Heart left ventricle (tissue), 13 donors: ENCODE measurements at regions not wholly inside any gene's neighbourhood (a gene's known extent, or its start where the extent isn't known, plus 50 kb on each side); places are given as distances from the start of the nearest gene placed in this dataset.

Experiments
- POLR2A ChIP-seq, 2 donors: fragments of 450-650 bp; IDR thresholded peaks; one replicate each; pipeline ENCODE4 v1.6.1; 2017; ENCODE audit warnings: antibody characterized with exemption in 2 of 2, mild to moderate bottlenecking in 2 of 2, moderate library complexity in 2 of 2
- TF ChIP-seq, protein P1 (sequence below), 12 donors: fragments of 200-600 bp; sonication (generic) in 4 of 12; IDR thresholded peaks; one replicate each; pipeline versions ENCODE4 v1.5.0 to v1.8.0; 2018 to 2022; ENCODE audit warnings: antibody characterized with exemption in 12 of 12, mild to moderate bottlenecking in 5 of 12
- donor health status: ischemic (EF 13 %, LVEDD 7.1; RV severe dilation, severe dysfunction).
- donor health status: DM: no; HTN: yes; CAD: no.
- donor health status: DM: no; HTN: no; CAD: no.
- donor health status: ischemic (EF 25% LVEDD 6.9; RV normal size, moderate dysfunction).
- donor health status: ischemic (EF 25% LVEDD 5.7; RV mildly dilated, moderate dysfunction).
- donor health status: ischemic (EF 35%, LVEDD 5.7; RV mildly dilated, moderate dysfunction).
- donor health status: nonischemic (EF 11% LVEDD 7.7; RV severe dilation, severe dysfunction).
- donor health status: DM: yes; HTN: yes; CAD: no.
- donor health status: PGD.
- donor health status: ischemic (EF 29% LVEDD 5.4; RV normal size, mild dysfunction).
- donor health status: nonischemic (EF 23%, LVEDD 6.1; RV moderate dilation, normal function).

GRCh38 chr6:167664678-167665660, 161.7 kb upstream of the AFDN start:
- TF ChIP-seq, protein P1, sequence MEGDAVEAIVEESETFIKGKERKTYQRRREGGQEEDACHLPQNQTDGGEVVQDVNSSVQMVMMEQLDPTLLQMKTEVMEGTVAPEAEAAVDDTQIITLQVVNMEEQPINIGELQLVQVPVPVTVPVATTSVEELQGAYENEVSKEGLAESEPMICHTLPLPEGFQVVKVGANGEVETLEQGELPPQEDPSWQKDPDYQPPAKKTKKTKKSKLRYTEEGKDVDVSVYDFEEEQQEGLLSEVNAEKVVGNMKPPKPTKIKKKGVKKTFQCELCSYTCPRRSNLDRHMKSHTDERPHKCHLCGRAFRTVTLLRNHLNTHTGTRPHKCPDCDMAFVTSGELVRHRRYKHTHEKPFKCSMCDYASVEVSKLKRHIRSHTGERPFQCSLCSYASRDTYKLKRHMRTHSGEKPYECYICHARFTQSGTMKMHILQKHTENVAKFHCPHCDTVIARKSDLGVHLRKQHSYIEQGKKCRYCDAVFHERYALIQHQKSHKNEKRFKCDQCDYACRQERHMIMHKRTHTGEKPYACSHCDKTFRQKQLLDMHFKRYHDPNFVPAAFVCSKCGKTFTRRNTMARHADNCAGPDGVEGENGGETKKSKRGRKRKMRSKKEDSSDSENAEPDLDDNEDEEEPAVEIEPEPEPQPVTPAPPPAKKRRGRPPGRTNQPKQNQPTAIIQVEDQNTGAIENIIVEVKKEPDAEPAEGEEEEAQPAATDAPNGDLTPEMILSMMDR (IDR thresholded peaks at IDR 0.05): no peak
- no peak for TF ChIP-seq POLR2A (IDR thresholded peaks at IDR 0.05)
